Neural progenitor cell (in vitro differentiated cells): ENCODE measurements at regions not wholly inside any gene's neighbourhood (a gene's known extent, or its start where the extent isn't known, plus 50 kb on each side); places are given as distances from the start of the nearest gene placed in this dataset.

Source experiments
- DNase-seq: peaks from one replicate; pipeline ENCODE4 v3.0.0-alpha.2; 2016; ENCODE audit warnings: low spot score
- H2AFZ ChIP-seq: fragments of 200-600 bp; sonication (generic); replicated peaks from 2 replicates; pipeline ENCODE4 v1.6.1; 2016; ENCODE audit warnings: antibody characterized with exemption
- H3F3A ChIP-seq: fragments of 200-600 bp; sonication (generic); 2 replicates; pipeline ENCODE4 v1.6.1; 2016; ENCODE audit warnings: antibody characterized with exemption, low read depth
- H3K27ac ChIP-seq: fragments of 200-600 bp; sonication (generic); 2 replicates; pipeline ENCODE4 v1.5.1; 2016; ENCODE audit warnings: mild to moderate bottlenecking
- H3K27me3 ChIP-seq: fragments of 200-600 bp; sonication (generic); 2 replicates; pipeline ENCODE4 v1.6.1; 2016; ENCODE audit warnings: mild to moderate bottlenecking, moderate library complexity
- H3K36me3 ChIP-seq: fragments of 200-600 bp; sonication (generic); 2 replicates; pipeline ENCODE4 v1.5.1; 2016
- H3K4me1 ChIP-seq: fragments of 200-600 bp; sonication (generic); 2 replicates; pipeline ENCODE4 v1.6.1; 2016; ENCODE audit warnings: mixed run types
- H3K4me2 ChIP-seq: fragments of 200-600 bp; sonication (generic); 2 replicates; pipeline ENCODE4 v1.6.1; 2016
- H3K4me3 ChIP-seq: fragments of 200-600 bp; sonication (generic); 2 replicates; pipeline ENCODE4 v1.5.1; 2016
- H3K79me2 ChIP-seq: fragments of 200-600 bp; sonication (generic); 2 replicates; pipeline ENCODE4 v1.6.1; 2016; ENCODE audit warnings: low read depth
- H3K9ac ChIP-seq: fragments of 200-600 bp; sonication (generic); 2 replicates; pipeline ENCODE4 v1.6.1; 2016
- H3K9me3 ChIP-seq: fragments of 200-600 bp; sonication (generic); 2 replicates; pipeline ENCODE4 v1.5.1; 2016; ENCODE audit warnings: low read depth
- H4K20me1 ChIP-seq: fragments of 200-600 bp; sonication (generic); 2 replicates; pipeline ENCODE4 v1.6.1; 2016; ENCODE audit warnings: low read depth
- H3K27ac Mint-ChIP-seq: 3 replicates; pipeline ENCODE4 v1.8.0; 2021; ENCODE audit warnings: mixed read lengths
- H3K27me3 Mint-ChIP-seq: 2 replicates; pipeline ENCODE4 v1.8.0; 2022; ENCODE audit warnings: low read depth, mild to moderate bottlenecking, inconsistent platforms, moderate library complexity, mixed read lengths; ENCODE audit not compliant: insufficient read depth
- H3K36me3 Mint-ChIP-seq: 3 replicates; pipeline ENCODE4 v1.8.0; 2021; ENCODE audit warnings: mixed read lengths
- H3K4me1 Mint-ChIP-seq: 3 replicates; pipeline ENCODE4 v1.8.0; 2021; ENCODE audit warnings: mixed read lengths
- H3K4me3 Mint-ChIP-seq: 3 replicates; pipeline ENCODE4 v1.8.0; 2021; ENCODE audit warnings: mild to moderate bottlenecking, moderate library complexity, mixed read lengths
- H3K9me3 Mint-ChIP-seq: 3 replicates; pipeline ENCODE4 v1.8.0; 2020; ENCODE audit warnings: mixed read lengths
- EZH2 ChIP-seq: fragments of 200-600 bp; sonication (generic); IDR thresholded peaks from 2 replicates; pipeline ENCODE4 v1.6.1; 2017; ENCODE audit warnings: antibody characterized with exemption, mild to moderate bottlenecking, moderate library complexity
- EZH2phosphoT487 ChIP-seq: fragments of 200-600 bp; sonication (generic); IDR thresholded peaks from 2 replicates; pipeline ENCODE4 v1.6.1; 2017; ENCODE audit warnings: antibody characterized with exemption
- TF ChIP-seq, protein P1 (sequence below): fragments of 200-600 bp; sonication (generic); IDR thresholded peaks from 2 replicates; pipeline ENCODE4 v1.5.1; 2017; ENCODE audit warnings: antibody characterized with exemption, mild to moderate bottlenecking

DNA sequence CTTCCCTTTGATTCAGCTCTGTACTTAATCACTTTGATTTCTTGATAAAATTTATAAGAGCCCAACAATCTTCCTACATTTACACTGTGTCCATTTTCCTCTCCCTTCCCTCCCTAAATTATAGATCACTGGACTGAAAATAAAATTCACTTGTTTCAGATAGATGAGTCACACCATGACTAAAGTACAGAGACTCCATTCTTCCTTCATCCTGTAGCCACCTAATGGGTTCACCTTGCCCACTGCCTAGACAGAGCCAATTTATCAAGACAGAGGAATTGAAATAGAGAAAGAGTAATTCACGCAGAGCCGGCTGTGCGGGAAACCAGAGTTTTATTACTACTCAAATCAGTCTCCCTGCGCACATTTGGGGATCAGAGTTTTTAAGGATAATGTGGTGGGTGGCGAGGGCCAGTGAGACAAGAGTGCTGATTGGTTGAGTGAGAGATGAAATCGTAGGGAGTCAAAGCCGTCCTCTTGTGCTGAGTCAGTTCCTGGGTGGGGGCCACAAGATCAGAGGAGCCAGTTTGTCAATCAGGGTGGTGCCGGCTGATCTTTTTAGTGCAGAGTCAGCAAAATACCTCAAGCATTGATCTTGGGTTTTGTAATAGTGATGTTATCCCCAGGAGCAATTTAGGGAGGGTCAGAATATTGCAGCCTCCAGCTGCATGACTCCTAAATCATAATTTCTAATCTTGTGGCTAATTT, 71.3 kb upstream of the MED14 start:
- H3K4me1 Mint-ChIP-seq = no peaks in the 10 kb centered on the region

DNA sequence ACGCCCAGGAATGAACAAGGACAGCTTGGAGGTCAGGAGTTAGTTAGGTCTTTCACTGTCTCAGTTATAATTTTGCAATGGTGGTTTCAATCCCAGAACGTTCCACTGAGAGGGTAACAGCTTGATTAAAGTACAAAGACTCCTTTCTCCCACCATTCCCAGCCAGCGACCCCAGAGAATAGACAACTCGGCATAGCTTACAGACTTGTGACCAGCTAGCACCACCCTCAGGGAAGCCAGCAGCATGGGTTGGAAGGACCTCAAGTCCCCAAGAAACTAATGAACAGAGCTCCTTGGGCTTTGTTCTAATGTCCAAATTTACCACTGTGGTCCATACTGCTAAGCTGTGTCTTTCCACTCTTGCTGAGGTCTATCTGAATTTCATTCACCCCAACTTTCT, 72.0 kb upstream of the MED14 start:
- Histone ChIP-seq H3K4me1 (no peaks in the 10 kb centered on the region), H3K4me3 (no peak overlapping the region), H3K27ac (no peak overlapping the region), H3K9me3 (no peaks in the 10 kb centered on the region), H2AFZ (peak overlapping the region; percentile 68), H3F3A (no peaks in the 10 kb centered on the region), H3K4me2 (no peak overlapping the region), H3K27me3 (no peaks in the 10 kb centered on the region), H3K36me3 (no peaks in the 10 kb centered on the region), H3K9ac (no peak overlapping the region), H4K20me1 (no peaks in the 10 kb centered on the region), H3K79me2 (no peaks in the 10 kb centered on the region)
- H3K36me3 Mint-ChIP-seq = no peaks in the 10 kb centered on the region
- no peak for DNase-seq
- H3K4me3 Mint-ChIP-seq = no peak overlapping the region
- H3K27me3 Mint-ChIP-seq = no peaks in the 10 kb centered on the region
- H3K27ac Mint-ChIP-seq = no peak overlapping the region
- peaks cover 5% of the 10 kb centered on the region for H3K9me3 Mint-ChIP-seq
- TF ChIP-seq EZH2 (no peak), EZH2phosphoT487 (no peak)
- TF ChIP-seq, protein P1, sequence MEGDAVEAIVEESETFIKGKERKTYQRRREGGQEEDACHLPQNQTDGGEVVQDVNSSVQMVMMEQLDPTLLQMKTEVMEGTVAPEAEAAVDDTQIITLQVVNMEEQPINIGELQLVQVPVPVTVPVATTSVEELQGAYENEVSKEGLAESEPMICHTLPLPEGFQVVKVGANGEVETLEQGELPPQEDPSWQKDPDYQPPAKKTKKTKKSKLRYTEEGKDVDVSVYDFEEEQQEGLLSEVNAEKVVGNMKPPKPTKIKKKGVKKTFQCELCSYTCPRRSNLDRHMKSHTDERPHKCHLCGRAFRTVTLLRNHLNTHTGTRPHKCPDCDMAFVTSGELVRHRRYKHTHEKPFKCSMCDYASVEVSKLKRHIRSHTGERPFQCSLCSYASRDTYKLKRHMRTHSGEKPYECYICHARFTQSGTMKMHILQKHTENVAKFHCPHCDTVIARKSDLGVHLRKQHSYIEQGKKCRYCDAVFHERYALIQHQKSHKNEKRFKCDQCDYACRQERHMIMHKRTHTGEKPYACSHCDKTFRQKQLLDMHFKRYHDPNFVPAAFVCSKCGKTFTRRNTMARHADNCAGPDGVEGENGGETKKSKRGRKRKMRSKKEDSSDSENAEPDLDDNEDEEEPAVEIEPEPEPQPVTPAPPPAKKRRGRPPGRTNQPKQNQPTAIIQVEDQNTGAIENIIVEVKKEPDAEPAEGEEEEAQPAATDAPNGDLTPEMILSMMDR = no peak
- no peaks in the 10 kb centered on the region for H3K4me1 Mint-ChIP-seq

More for the DNA sequence above, 71.3 kb upstream of the MED14 start:
- no peak overlapping the region for H3K4me3 ChIP-seq
- no peak overlapping the region for H3K27ac Mint-ChIP-seq
- H3K27me3 ChIP-seq = no peaks in the 10 kb centered on the region
- H3K36me3 ChIP-seq = no peaks in the 10 kb centered on the region
- H3K4me3 Mint-ChIP-seq = no peak overlapping the region
- H3K9me3 Mint-ChIP-seq = peaks cover 5% of the 10 kb centered on the region
- no peak overlapping the region for H3K9ac ChIP-seq
- H3F3A ChIP-seq = no peaks in the 10 kb centered on the region
- no peak overlapping the region for H3K4me2 ChIP-seq
- TF ChIP-seq EZH2phosphoT487 (no peak), EZH2 (no peak)
- TF ChIP-seq, protein P1 = no peak
- no peaks in the 10 kb centered on the region for H3K36me3 Mint-ChIP-seq
- no peaks in the 10 kb centered on the region for H4K20me1 ChIP-seq
- H3K27ac ChIP-seq = no peak overlapping the region
- DNase-seq = no peak
- H3K79me2 ChIP-seq = no peaks in the 10 kb centered on the region
- H3K4me1 ChIP-seq = no peaks in the 10 kb centered on the region
- peak overlapping the region; percentile 68 for H2AFZ ChIP-seq
- no peaks in the 10 kb centered on the region for H3K9me3 ChIP-seq
- H3K27me3 Mint-ChIP-seq = no peaks in the 10 kb centered on the region

DNA sequence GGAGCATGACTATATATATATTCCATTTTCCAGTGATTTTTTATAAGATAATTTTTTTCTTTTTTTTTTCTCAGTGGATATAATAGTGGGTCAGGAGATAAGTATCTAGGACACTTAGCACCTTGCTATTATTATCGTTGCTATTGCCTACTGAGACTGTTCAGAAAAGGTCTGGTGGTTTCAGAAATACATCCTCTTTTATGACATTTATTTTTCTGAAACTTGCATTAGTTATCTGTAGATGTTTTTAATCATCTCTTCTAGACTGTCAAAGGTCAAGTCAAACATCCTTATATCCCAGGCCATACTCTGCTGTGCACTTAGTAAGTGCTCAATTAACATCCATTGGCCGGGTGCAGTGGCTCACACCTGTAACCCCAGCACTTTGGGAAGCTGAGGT, 72.9 kb upstream of the MED14 start:
- H3K27ac ChIP-seq = no peak overlapping the region
- H3K9me3 Mint-ChIP-seq = peaks cover 5% of the 10 kb centered on the region
- H3K36me3 ChIP-seq = no peaks in the 10 kb centered on the region
- no peaks in the 10 kb centered on the region for H3K4me1 ChIP-seq
- H3K79me2 ChIP-seq = no peaks in the 10 kb centered on the region
- no peak overlapping the region for H3K4me3 Mint-ChIP-seq
- no peaks in the 10 kb centered on the region for H3K4me1 Mint-ChIP-seq
- H3K27ac Mint-ChIP-seq = no peak overlapping the region
- no peak overlapping the region for H3K4me3 ChIP-seq
- no peak overlapping the region for H2AFZ ChIP-seq
- DNase-seq = no peak
- no peak overlapping the region for H3K9ac ChIP-seq
- H3K36me3 Mint-ChIP-seq = no peaks in the 10 kb centered on the region
- H3K9me3 ChIP-seq = no peaks in the 10 kb centered on the region
- TF ChIP-seq, protein P1 = no peak
- H4K20me1 ChIP-seq = no peaks in the 10 kb centered on the region
- no peaks in the 10 kb centered on the region for H3K27me3 Mint-ChIP-seq
- no peaks in the 10 kb centered on the region for H3F3A ChIP-seq
- H3K4me2 ChIP-seq = no peak overlapping the region
- no peaks in the 10 kb centered on the region for H3K27me3 ChIP-seq
